Left ventricle myocardium superior (tissue), 1 donor: ENCODE measurements at regions not wholly inside any gene's neighbourhood (a gene's known extent, or its start where the extent isn't known, plus 50 kb on each side); places are given as distances from the start of the nearest gene placed in this dataset.

Experiments used
- ATAC-seq: fragments of 200-7000 bp; cut with Tn5 transposase; one replicate; pipeline ENCODE4 v1.9.1; 2020; ENCODE audit warnings: mild to moderate bottlenecking, moderate library complexity
- DNase-seq: peaks from one replicate; pipeline ENCODE4 v3.0.0-alpha.2; 2020
- intact Hi-C: fragments of 100-400 bp; cut with micrococcal nuclease; formaldehyde crosslinking; loops from one replicate; pipeline ENCODE4 v1.11.0; 2022
- donor health status: DM: no; HTN: yes; CAD: no; lungs with severe emphysema.

- DNase-seq = no peak
- no peak for ATAC-seq
- intact Hi-C loops = no loop called here
Observed at GRCh38 chr2:109070290-109070689, 58.7 kb upstream of the SH3RF3 start.

GRCh38 chr2:109069331-109070194 is 59.4 kb upstream of the SH3RF3 start:
- ATAC-seq = no peak
- DNase-seq = no peak
- intact Hi-C loops = no loop called here

- intact Hi-C loops = no loop called here
- no peak for ATAC-seq
Observed at GRCh38 chr2:109068811-109069210, 60.2 kb upstream of the SH3RF3 start.

GRCh38 chr2:109067631-109068125 is 61.3 kb upstream of the SH3RF3 start:
- intact Hi-C loops = no loop called here
- ATAC-seq = no peak
- DNase-seq = no peak

More at GRCh38 chr2:109068811-109069210, 60.2 kb upstream of the SH3RF3 start:
- DNase-seq = no peak

GRCh38 chr2:109066917-109067597 is 61.9 kb upstream of the SH3RF3 start:
- DNase-seq = no peak
- intact Hi-C loops = no loop called here
- no peak for ATAC-seq

GRCh38 chr2:109066501-109066900 is 62.5 kb upstream of the SH3RF3 start:
- ATAC-seq (no peak), DNase-seq (no peak)
- intact Hi-C loops = no loop called here

- peak; percentile 74 for DNase-seq
- ATAC-seq = peak; percentile 95
- intact Hi-C loops = no loop called here
Observed at GRCh38 chr2:109065391-109065734, 63.6 kb upstream of the SH3RF3 start.

GRCh38 chr2:109064660-109065390 is 64.2 kb upstream of the SH3RF3 start:
- intact Hi-C loops = no loop called here
- DNase-seq = no peak
- no peak for ATAC-seq

GRCh38 chr2:109062859-109063700 is 65.9 kb upstream of the SH3RF3 start:
- no peak for DNase-seq
- intact Hi-C loops = no loop called here
- no peak for ATAC-seq

- ATAC-seq (no peak), DNase-seq (no peak)
- intact Hi-C loops = no loop called here
Observed at GRCh38 chr2:109062145-109062858, 66.7 kb upstream of the SH3RF3 start.

- ATAC-seq (no peak), DNase-seq (no peak)
- intact Hi-C loops = no loop called here
Observed at GRCh38 chr2:109061736-109062135, 67.3 kb upstream of the SH3RF3 start.

- ATAC-seq = no peak
- DNase-seq = no peak
- intact Hi-C loops = no loop called here
Observed at GRCh38 chr2:109060496-109060895, 68.5 kb upstream of the SH3RF3 start.

GRCh38 chr2:109059474-109060165 is 69.4 kb upstream of the SH3RF3 start:
- ATAC-seq (peak; percentile 94), DNase-seq (peak; percentile 86)
- intact Hi-C loops = no loop called here

GRCh38 chr2:109058802-109059201 is 69.8 kb upstream of the EDAR start:
- intact Hi-C loops = no loop called here
- DNase-seq (no peak), ATAC-seq (peak; percentile 11)

- DNase-seq (no peak), ATAC-seq (peak; percentile 77)
- intact Hi-C loops = no loop called here
Observed at GRCh38 chr2:109058191-109058632, 69.2 kb upstream of the EDAR start.

- ATAC-seq (no peak), DNase-seq (no peak)
- intact Hi-C loops = no loop called here
Observed at GRCh38 chr2:109057686-109058085, 68.7 kb upstream of the EDAR start.

- DNase-seq (no peak), ATAC-seq (no peak)
- intact Hi-C loops = no loop called here
Observed at GRCh38 chr2:109055435-109055834, 66.4 kb upstream of the EDAR start.

GRCh38 chr2:109054865-109055264 is 65.8 kb upstream of the EDAR start:
- ATAC-seq = no peak
- no peak for DNase-seq
- intact Hi-C loops = no loop called here
